K562 (cell line): ENCODE measurements at regions not wholly inside any gene's neighbourhood (a gene's known extent, or its start where the extent isn't known, plus 50 kb on each side); places are given as distances from the start of the nearest gene placed in this dataset.

ENCODE experiments used
- ATAC-seq: fragments of 200-7000 bp; cut with Tn5 transposase; 3 replicates; pipeline ENCODE4 v1.9.1; 2020; ENCODE audit warnings: moderate library complexity
- BruUV-seq: library from RNA; stranded (reverse); fragments of 400-500 nt; replicated peaks from 2 replicates; lab custom pipeline; 2021; lab: Mats Ljungman, UMichigan
- CTCF ChIA-PET: fragments of 300-600 bp; formaldehyde crosslinking; extraction: SDS; loops from one replicate; lab custom pipeline; 2021; ENCODE audit warnings: low intra/inter-chr PET ratio; lab: Yijun Ruan, JAX
- POLR2A ChIA-PET: fragments of 300-600, 350-650 bp; sonication (Branson Sonifier 250); formaldehyde crosslinking; extraction: SDS; loops from one replicate; lab custom pipeline; 2021; ENCODE audit warnings: antibody characterized with exemption, inconsistent platforms; lab: Yijun Ruan, JAX
- DNase-seq, 4 experiments: peaks; one replicate each; pipeline versions ENCODE4 v3.0.0 to v3.0.0-alpha.2; 2011 to 2018; ENCODE audit warnings: low spot score in 3 of 4, mixed read lengths in 3 of 4; ENCODE audit errors: extremely low read depth in 1 of 4
- FAIRE-seq: peaks from 2 replicates; lab custom pipeline; 2011; peaks lifted over from hg19 to GRCh38; lab: Jason Lieb, UNC
- H2AFZ ChIP-seq: 2 replicates; pipeline ENCODE4 v1.6.0; 2011; ENCODE audit warnings: low read depth, low read length, control low read depth, inconsistent platforms
- H3K27ac ChIP-seq: fragments of 200-600 bp; 3 replicates; pipeline ENCODE4 v1.8.0; 2011; ENCODE audit warnings: low read depth, mild to moderate bottlenecking, control low read depth, inconsistent platforms, low read length, moderate library complexity, mixed read lengths; ENCODE audit errors: extremely low read depth
- H3K27me3 ChIP-seq, 2 experiments: fragments of 300-600 bp in 1 of 2; 2 replicates in 1 of 2; 3 replicates in 1 of 2; pipeline versions ENCODE4 v1.6.0 to v1.8.0; 2011; ENCODE audit warnings: inconsistent platforms in 2 of 2, low read length in 2 of 2, mild to moderate bottlenecking in 1 of 2, mixed read lengths in 1 of 2, moderate library complexity in 1 of 2; ENCODE audit not compliant: control insufficient read depth in 2 of 2, insufficient read depth in 2 of 2
- H3K36me3 ChIP-seq: fragments of 300-600 bp; 3 replicates; pipeline ENCODE4 v1.8.0; 2011; ENCODE audit warnings: mild to moderate bottlenecking, low read length, inconsistent platforms; ENCODE audit not compliant: control insufficient read depth, insufficient read depth
- H3K4me1 ChIP-seq, 2 experiments: fragments of 200-600 bp in 1 of 2; replicated peaks in 1 of 2; 2 replicates in 1 of 2; 3 replicates in 1 of 2; pipeline versions ENCODE4 v1.5.1 to v1.8.0; 2011; ENCODE audit warnings: inconsistent platforms in 2 of 2, low read length in 2 of 2, mild to moderate bottlenecking in 1 of 2, mixed read lengths in 1 of 2, moderate library complexity in 1 of 2; ENCODE audit not compliant: control insufficient read depth in 2 of 2, insufficient read depth in 2 of 2
- H3K4me2 ChIP-seq: 2 replicates; pipeline ENCODE4 v1.6.1; 2011; ENCODE audit warnings: low read length, control low read depth, inconsistent platforms, mixed read lengths; ENCODE audit not compliant: insufficient read depth
- H3K4me3 ChIP-seq: fragments of 200-600 bp; sonication (generic), shearing (Covaris generic); 2 replicates; pipeline ENCODE4 v1.5.1; 2016; ENCODE audit warnings: control low read depth, inconsistent platforms
- H3K79me2 ChIP-seq: fragments of 200-600 bp; 3 replicates; pipeline ENCODE4 v1.8.0; 2011; ENCODE audit warnings: low read length, inconsistent platforms; ENCODE audit not compliant: control insufficient read depth, insufficient read depth
- H3K9ac ChIP-seq, 2 experiments: 2 replicates each; pipeline versions ENCODE4 v1.6.0 to v1.6.1; 2011; ENCODE audit warnings: low read depth in 2 of 2, low read length in 2 of 2, control low read depth in 1 of 2, inconsistent platforms in 1 of 2, mild to moderate bottlenecking in 1 of 2, mixed read lengths in 1 of 2; ENCODE audit not compliant: insufficient read depth in 1 of 2
- H3K9me1 ChIP-seq: one replicate; pipeline ENCODE4 v1.6.0; 2011; ENCODE audit warnings: inconsistent platforms, mild to moderate bottlenecking, low read length, moderate library complexity; ENCODE audit not compliant: control insufficient read depth, insufficient read depth
- H3K9me3 ChIP-seq: replicated peaks from 2 replicates; pipeline ENCODE4 v1.5.1; 2011; ENCODE audit warnings: low read depth, low read length, inconsistent platforms; ENCODE audit not compliant: control insufficient read depth, insufficient read depth
- H4K20me1 ChIP-seq: replicated peaks from 2 replicates; pipeline ENCODE4 v1.6.1; 2011; ENCODE audit warnings: low read length, inconsistent platforms, mixed read lengths; ENCODE audit not compliant: control insufficient read depth, insufficient read depth
- NBN ChIP-seq: fragments of 450-650 bp; IDR thresholded peaks from 2 replicates; pipeline ENCODE4 v1.6.1; 2016; ENCODE audit warnings: low read depth, mild to moderate bottlenecking
- PRPF4 ChIP-seq: fragments of 200-400 bp; formaldehyde crosslinking; IDR thresholded peaks from one replicate; pipeline ENCODE4 v1.6.1; 2017; ENCODE audit warnings: low read length, low read depth, mild to moderate bottlenecking; ENCODE audit not compliant: insufficient read depth, poor library complexity, severe bottlenecking
- ZFPM2 ChIP-seq: fragments of 250-450 bp; sonication (Bioruptor Pico); IDR thresholded peaks from 2 replicates; pipeline ENCODE4 v1.5.1; 2022; ENCODE audit warnings: mild to moderate bottlenecking
- WGBS: fragments of 100-300 bp; shearing (Covaris generic); methylation state at CpG from one replicate; pipeline ENCODE4 v1.1.6; 2016; ENCODE audit warnings: low coverage, mixed read lengths; ENCODE audit not compliant: insufficient coverage; ENCODE audit errors: missing lambda C conversion rate; 5-methylcytosine and 5-hydroxymethylcytosine counted together
- in situ Hi-C: fragments of 300-500 bp; cut with MboI; formaldehyde crosslinking; loops from 4 replicates; pipeline ENCODE4 v1.15.0; 2018; ENCODE audit warnings: inconsistent platforms, mixed read lengths
- intact Hi-C: fragments of 100-400 bp; cut with micrococcal nuclease; formaldehyde crosslinking; loops from 2 replicates; pipeline ENCODE4 v1.14.2; 2022

DNA sequence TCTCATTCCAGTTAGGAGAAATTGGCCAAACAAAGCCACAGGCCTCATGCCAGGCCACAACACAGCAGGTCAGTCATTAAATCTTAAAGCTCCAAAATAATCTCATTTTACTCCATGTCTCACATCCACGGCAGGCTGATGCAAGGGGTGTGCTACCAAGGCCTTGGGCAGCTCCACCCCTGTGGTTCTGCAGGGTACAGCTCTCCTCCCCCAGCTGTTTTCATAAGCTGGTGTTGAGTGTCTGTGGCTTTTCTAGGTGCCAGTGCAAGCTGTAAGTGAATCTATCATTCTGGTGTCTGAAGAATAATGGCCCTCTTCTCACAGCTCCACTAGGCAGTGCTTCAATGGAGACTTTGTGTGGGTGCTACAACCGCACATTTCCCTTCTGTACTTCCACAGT lies 949.2 kb downstream of the TECRL start:
- no peaks in the 10 kb centered on the region for H3K27me3 ChIP-seq
- H3K9me1 ChIP-seq: no peaks in the 10 kb centered on the region
- 0% methylated on average over 1 of the region's 2 CpGs for WGBS
- no peak overlapping the region for H3K4me3 ChIP-seq
- DNase-seq: no peak
- in situ Hi-C loops: no loop called here
- no peak for FAIRE-seq
- no peak overlapping the region for H3K27ac ChIP-seq
- H3K36me3 ChIP-seq: no peaks in the 10 kb centered on the region
- H3K9me3 ChIP-seq: no peaks in the 10 kb centered on the region; the same call in 1 of the 2 replicates
- ChIA-PET CTCF (no interaction called here), POLR2A (interaction anchor here (0.7 kb wide), 1 partner anchor 666 kb away, joined by 3 read pairs; no protein-coding TSS in a partner anchor)
- H3K4me1 ChIP-seq: no peaks in the 10 kb centered on the region
- no peaks in the 10 kb centered on the region for H3K79me2 ChIP-seq
- BruUV-seq: no TSS peak
- intact Hi-C loops: no loop called here
- H3K9ac ChIP-seq: no peak overlapping the region
- TF ChIP-seq NBN (no peak), PRPF4 (no peak)
- TF ChIP-seq, all 486 proteins: peak for 0
- Histone ChIP-seq H4K20me1 (no peaks in the 10 kb centered on the region), H2AFZ (no peak overlapping the region), H3K4me2 (no peak overlapping the region)
- no peak for ATAC-seq

DNA sequence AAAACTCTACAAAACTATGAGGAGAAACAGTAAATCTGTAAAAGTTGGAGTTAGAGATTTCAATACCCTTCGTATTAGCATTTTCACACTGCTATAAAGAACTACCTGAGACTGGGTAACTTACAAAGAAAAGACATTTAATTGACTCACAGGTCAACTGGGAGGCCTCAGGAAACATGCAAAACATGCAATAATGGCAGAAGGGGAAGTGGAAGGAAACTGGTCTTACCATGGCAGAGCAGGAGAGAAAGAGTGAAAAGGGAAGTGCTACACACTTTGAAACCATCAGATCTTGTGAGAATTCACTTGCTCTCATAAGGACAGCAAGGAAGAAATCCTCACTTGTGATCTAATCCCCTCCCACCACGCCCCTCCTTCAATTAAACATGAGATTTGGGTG lies 949.9 kb downstream of the TECRL start:
- Histone ChIP-seq H4K20me1 (no peaks in the 10 kb centered on the region), H3K27ac (no peak overlapping the region), H3K9me3 (no peaks in the 10 kb centered on the region; the same call in 1 of the 2 replicates), H3K36me3 (no peaks in the 10 kb centered on the region), H3K27me3 (no peaks in the 10 kb centered on the region), H3K4me1 (no peaks in the 10 kb centered on the region), H3K79me2 (no peaks in the 10 kb centered on the region), H3K9ac (no peak overlapping the region), H3K9me1 (no peaks in the 10 kb centered on the region), H3K4me2 (no peak overlapping the region), H2AFZ (no peak overlapping the region), H3K4me3 (no peak overlapping the region)
- FAIRE-seq (no peak), DNase-seq (no peak), ATAC-seq (no peak)
- whole genome bisulfite sequencing: 0% methylated on average over 2 of the region's 2 CpGs
- no TSS peak for BruUV-seq
- in situ Hi-C loops: no loop called here
- ChIA-PET CTCF (no interaction called here), POLR2A (no interaction called here)
- intact Hi-C loops: no loop called here
- TF ChIP-seq ZFPM2: no peak
